ENCODE measurements at regions not wholly inside any gene's neighbourhood (a gene's known extent, or its start where the extent isn't known, plus 50 kb on each side); places are given as distances from the start of the nearest gene placed in this dataset.

- TF ChIP-seq POLR2A (IDR thresholded peaks at IDR 0.05; ENCODE audit: low read depth, low read length) (no peak), POLR2AphosphoS5 (IDR thresholded peaks at IDR 0.05; ENCODE audit: insufficient read depth, low read depth, low read length) (no peak), MYC (IDR thresholded peaks at IDR 0.05; ENCODE audit: low read depth, low read length) (no peak), JUN (IDR thresholded peaks at IDR 0.05; ENCODE audit: borderline replicate concordance, insufficient read depth, insufficient read length, low read depth) (no peak), EZH2 (IDR thresholded peaks at IDR 0.05; ENCODE audit: borderline replicate concordance, low read depth, low read length, severe bottlenecking) (no peak)
- TF ChIP-seq, protein P1, sequence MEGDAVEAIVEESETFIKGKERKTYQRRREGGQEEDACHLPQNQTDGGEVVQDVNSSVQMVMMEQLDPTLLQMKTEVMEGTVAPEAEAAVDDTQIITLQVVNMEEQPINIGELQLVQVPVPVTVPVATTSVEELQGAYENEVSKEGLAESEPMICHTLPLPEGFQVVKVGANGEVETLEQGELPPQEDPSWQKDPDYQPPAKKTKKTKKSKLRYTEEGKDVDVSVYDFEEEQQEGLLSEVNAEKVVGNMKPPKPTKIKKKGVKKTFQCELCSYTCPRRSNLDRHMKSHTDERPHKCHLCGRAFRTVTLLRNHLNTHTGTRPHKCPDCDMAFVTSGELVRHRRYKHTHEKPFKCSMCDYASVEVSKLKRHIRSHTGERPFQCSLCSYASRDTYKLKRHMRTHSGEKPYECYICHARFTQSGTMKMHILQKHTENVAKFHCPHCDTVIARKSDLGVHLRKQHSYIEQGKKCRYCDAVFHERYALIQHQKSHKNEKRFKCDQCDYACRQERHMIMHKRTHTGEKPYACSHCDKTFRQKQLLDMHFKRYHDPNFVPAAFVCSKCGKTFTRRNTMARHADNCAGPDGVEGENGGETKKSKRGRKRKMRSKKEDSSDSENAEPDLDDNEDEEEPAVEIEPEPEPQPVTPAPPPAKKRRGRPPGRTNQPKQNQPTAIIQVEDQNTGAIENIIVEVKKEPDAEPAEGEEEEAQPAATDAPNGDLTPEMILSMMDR (IDR thresholded peaks at IDR 0.05; ENCODE audit: extremely low read depth in 1 of 2, insufficient read depth in 1 of 2, low read depth in 1 of 2, low read length in 2 of 2), result no peak
- TF ChIP-seq, protein P2, sequence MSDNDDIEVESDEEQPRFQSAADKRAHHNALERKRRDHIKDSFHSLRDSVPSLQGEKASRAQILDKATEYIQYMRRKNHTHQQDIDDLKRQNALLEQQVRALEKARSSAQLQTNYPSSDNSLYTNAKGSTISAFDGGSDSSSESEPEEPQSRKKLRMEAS (IDR thresholded peaks at IDR 0.05; ENCODE audit: insufficient read depth, insufficient read length), result no peak
Observed at GRCh38 chr18:39840856-39841481, 2114.1 kb upstream of the PIK3C3 start.

All from endothelial cell of umbilical vein (primary cell).